ENCODE measurements at regions not wholly inside any gene's neighbourhood (a gene's known extent, or its start where the extent isn't known, plus 50 kb on each side); places are given as distances from the start of the nearest gene placed in this dataset.

DNA sequence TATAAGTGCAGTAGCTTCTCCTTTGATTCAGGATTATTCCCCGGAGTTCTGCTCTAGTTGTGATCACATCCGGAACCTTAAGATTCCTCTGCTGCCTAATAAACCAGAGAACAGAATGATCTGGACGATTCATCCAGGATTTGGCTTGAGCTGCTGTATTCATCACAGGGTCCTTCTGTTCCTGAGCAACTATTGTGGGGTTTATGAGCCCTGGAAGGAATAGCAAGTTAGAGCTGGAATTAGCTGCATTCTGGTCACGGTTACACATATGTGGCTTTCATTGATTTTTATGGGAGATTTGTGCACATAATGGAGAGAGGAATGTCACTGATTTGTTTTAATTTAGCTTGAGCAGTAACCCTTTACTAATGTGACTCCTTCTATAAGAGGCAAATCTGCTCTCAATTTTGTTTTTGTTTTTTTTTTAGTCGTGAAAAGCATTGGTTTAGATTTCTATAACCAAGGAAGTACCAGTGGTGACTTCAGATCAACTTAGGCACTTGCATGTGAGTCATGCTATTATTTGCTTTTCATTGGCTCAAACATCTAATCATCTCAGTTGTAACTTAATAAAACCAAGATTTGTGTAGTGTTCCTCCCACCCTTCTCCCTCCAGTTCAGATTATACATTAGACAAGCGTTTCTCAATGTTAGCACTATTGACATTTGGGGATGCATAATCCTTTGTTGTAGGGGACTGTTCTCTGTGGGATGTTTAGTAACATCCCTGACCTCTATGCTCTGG lies 148.5 kb downstream of the OTOL1 start (continued):
- TF ChIP-seq, protein P1, sequence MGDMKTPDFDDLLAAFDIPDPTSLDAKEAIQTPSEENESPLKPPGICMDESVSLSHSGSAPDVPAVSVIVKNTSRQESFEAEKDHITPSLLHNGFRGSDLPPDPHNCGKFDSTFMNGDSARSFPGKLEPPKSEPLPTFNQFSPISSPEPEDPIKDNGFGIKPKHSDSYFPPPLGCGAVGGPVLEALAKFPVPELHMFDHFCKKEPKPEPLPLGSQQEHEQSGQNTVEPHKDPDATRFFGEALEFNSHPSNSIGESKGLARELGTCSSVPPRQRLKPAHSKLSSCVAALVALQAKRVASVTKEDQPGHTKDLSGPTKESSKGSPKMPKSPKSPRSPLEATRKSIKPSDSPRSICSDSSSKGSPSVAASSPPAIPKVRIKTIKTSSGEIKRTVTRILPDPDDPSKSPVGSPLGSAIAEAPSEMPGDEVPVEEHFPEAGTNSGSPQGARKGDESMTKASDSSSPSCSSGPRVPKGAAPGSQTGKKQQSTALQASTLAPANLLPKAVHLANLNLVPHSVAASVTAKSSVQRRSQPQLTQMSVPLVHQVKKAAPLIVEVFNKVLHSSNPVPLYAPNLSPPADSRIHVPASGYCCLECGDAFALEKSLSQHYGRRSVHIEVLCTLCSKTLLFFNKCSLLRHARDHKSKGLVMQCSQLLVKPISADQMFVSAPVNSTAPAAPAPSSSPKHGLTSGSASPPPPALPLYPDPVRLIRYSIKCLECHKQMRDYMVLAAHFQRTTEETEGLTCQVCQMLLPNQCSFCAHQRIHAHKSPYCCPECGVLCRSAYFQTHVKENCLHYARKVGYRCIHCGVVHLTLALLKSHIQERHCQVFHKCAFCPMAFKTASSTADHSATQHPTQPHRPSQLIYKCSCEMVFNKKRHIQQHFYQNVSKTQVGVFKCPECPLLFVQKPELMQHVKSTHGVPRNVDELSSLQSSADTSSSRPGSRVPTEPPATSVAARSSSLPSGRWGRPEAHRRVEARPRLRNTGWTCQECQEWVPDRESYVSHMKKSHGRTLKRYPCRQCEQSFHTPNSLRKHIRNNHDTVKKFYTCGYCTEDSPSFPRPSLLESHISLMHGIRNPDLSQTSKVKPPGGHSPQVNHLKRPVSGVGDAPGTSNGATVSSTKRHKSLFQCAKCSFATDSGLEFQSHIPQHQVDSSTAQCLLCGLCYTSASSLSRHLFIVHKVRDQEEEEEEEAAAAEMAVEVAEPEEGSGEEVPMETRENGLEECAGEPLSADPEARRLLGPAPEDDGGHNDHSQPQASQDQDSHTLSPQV (IDR thresholded peaks at IDR 0.05) = no peak
- TF ChIP-seq FOXK2 (IDR thresholded peaks at IDR 0.05) (no peak), JUNB (IDR thresholded peaks at IDR 0.05) (no peak), SPI1 (IDR thresholded peaks at IDR 0.05; ENCODE audit: borderline replicate concordance, insufficient read depth, low read depth, low read length) (no peak), RCOR1 (conservative IDR thresholded peaks at IDR 0.05; ENCODE audit: low read depth, low read length) (no peak)
- TF ChIP-seq, protein P2, sequence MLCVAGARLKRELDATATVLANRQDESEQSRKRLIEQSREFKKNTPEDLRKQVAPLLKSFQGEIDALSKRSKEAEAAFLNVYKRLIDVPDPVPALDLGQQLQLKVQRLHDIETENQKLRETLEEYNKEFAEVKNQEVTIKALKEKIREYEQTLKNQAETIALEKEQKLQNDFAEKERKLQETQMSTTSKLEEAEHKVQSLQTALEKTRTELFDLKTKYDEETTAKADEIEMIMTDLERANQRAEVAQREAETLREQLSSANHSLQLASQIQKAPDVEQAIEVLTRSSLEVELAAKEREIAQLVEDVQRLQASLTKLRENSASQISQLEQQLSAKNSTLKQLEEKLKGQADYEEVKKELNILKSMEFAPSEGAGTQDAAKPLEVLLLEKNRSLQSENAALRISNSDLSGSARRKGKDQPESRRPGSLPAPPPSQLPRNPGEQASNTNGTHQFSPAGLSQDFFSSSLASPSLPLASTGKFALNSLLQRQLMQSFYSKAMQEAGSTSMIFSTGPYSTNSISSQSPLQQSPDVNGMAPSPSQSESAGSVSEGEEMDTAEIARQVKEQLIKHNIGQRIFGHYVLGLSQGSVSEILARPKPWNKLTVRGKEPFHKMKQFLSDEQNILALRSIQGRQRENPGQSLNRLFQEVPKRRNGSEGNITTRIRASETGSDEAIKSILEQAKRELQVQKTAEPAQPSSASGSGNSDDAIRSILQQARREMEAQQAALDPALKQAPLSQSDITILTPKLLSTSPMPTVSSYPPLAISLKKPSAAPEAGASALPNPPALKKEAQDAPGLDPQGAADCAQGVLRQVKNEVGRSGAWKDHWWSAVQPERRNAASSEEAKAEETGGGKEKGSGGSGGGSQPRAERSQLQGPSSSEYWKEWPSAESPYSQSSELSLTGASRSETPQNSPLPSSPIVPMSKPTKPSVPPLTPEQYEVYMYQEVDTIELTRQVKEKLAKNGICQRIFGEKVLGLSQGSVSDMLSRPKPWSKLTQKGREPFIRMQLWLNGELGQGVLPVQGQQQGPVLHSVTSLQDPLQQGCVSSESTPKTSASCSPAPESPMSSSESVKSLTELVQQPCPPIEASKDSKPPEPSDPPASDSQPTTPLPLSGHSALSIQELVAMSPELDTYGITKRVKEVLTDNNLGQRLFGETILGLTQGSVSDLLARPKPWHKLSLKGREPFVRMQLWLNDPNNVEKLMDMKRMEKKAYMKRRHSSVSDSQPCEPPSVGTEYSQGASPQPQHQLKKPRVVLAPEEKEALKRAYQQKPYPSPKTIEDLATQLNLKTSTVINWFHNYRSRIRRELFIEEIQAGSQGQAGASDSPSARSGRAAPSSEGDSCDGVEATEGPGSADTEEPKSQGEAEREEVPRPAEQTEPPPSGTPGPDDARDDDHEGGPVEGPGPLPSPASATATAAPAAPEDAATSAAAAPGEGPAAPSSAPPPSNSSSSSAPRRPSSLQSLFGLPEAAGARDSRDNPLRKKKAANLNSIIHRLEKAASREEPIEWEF (IDR thresholded peaks at IDR 0.05; ENCODE audit: insufficient replicate concordance, low read depth, low read length) = no peak
